ENCODE measurements at regions not wholly inside any gene's neighbourhood (a gene's known extent, or its start where the extent isn't known, plus 50 kb on each side); places are given as distances from the start of the nearest gene placed in this dataset.

DNA sequence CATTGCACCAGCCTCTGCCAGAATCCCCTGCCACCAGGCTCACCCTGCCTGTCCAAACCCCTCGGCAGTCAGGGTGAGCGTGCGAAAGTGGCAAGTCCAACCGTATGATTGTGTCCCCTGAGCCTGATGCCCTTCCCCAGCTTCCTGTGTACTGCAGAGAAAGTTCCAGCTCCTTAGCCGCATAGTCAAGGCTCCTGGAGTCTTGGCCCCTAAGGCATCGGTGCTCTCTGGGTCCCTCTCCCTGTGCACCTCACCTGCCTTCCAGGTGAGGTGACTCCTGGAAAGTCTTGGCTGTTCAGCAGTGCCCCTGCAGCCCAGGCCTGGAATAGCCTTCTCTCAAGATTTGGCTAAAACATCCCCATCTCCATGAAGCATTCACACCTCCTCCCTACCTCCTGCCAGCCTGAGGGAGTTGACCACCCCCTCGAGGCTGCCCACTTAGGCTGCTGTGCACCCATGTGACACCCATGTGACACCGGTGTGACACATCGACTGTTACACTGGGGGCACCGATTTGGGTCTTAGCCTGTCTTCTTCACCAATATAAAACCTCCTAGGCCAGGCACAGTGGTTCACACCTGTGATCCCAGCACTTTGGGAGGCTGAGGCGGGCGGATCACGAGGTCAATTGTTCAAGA, 56.1 kb upstream of the ELN start:
- Histone ChIP-seq H3K4me1 (ENCODE audit: insufficient read depth, low read length) (no peaks in the 10 kb centered on the region), H3K27ac (ENCODE audit: low read depth, low read length) (no peak overlapping the region), H3K79me2 (ENCODE audit: insufficient read depth, low read length) (no peaks in the 10 kb centered on the region), H3K27me3 (ENCODE audit: insufficient read depth, low read length) (peaks cover 2% of the 10 kb centered on the region), H3K36me3 (ENCODE audit: insufficient read depth, low read length) (no peaks in the 10 kb centered on the region), H2AFZ (ENCODE audit: low read depth, low read length) (no peak overlapping the region), H3K9ac (ENCODE audit: low read length) (no peak overlapping the region), H3K9me3 (ENCODE audit: insufficient read depth, low read depth, low read length) (no peaks in the 10 kb centered on the region), H3K4me3 (ENCODE audit: insufficient read depth, low read depth, low read length) (no peak overlapping the region), H3K4me2 (ENCODE audit: low read length) (no peak overlapping the region), H4K20me1 (ENCODE audit: insufficient read depth, low read length) (no peaks in the 10 kb centered on the region)
- Mint-ChIP-seq H3K36me3 (ENCODE audit: low read depth, unreplicated experiment) (no peaks in the 10 kb centered on the region), H3K4me3 (ENCODE audit: unreplicated experiment) (no peak overlapping the region), H3K27ac (ENCODE audit: unreplicated experiment) (peak overlapping the region; percentile 47), H3K4me1 (ENCODE audit: low read depth, unreplicated experiment) (no peaks in the 10 kb centered on the region), H3K27me3 (ENCODE audit: low read depth, unreplicated experiment) (peaks cover 31% of the 10 kb centered on the region), H3K9me3 (ENCODE audit: unreplicated experiment) (no peaks in the 10 kb centered on the region)
- TF ChIP-seq, protein P1, sequence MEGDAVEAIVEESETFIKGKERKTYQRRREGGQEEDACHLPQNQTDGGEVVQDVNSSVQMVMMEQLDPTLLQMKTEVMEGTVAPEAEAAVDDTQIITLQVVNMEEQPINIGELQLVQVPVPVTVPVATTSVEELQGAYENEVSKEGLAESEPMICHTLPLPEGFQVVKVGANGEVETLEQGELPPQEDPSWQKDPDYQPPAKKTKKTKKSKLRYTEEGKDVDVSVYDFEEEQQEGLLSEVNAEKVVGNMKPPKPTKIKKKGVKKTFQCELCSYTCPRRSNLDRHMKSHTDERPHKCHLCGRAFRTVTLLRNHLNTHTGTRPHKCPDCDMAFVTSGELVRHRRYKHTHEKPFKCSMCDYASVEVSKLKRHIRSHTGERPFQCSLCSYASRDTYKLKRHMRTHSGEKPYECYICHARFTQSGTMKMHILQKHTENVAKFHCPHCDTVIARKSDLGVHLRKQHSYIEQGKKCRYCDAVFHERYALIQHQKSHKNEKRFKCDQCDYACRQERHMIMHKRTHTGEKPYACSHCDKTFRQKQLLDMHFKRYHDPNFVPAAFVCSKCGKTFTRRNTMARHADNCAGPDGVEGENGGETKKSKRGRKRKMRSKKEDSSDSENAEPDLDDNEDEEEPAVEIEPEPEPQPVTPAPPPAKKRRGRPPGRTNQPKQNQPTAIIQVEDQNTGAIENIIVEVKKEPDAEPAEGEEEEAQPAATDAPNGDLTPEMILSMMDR (IDR thresholded peaks at IDR 0.05; ENCODE audit: insufficient read depth, low read depth, low read length), result no peak
- no peak for TF ChIP-seq EZH2 (IDR thresholded peaks at IDR 0.05; ENCODE audit: insufficient read depth, low read length)
- FAIRE-seq, result no peak
- no peak for DNase-seq (ENCODE audit: low read depth)

DNA sequence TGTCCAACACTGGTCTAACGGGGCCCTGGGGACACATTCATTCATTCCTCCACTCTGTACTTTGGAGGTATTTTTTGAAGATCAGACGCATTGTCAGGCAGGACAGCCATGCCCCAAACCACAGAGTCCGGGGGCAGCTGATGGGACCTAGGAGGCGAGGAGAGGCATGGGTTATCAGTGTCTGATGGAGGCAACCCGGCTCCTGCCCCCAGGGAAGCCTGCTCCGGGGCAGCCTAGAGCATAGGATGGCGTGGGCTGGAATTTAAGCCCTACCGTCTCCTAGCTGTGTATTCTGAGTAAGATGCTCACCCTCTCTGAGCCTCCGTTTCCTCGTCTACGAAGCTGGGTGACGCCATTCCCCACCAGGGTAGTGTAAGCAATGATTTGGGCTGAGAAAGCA, 55.4 kb upstream of the ELN start:
- FAIRE-seq, result no peak
- Histone ChIP-seq H3K9ac (ENCODE audit: low read length) (no peak overlapping the region), H3K4me1 (ENCODE audit: insufficient read depth, low read length) (no peaks in the 10 kb centered on the region), H3K4me3 (ENCODE audit: insufficient read depth, low read depth, low read length) (no peak overlapping the region), H2AFZ (ENCODE audit: low read depth, low read length) (no peak overlapping the region), H3K27me3 (ENCODE audit: insufficient read depth, low read length) (peaks cover 2% of the 10 kb centered on the region), H4K20me1 (ENCODE audit: insufficient read depth, low read length) (no peaks in the 10 kb centered on the region), H3K79me2 (ENCODE audit: insufficient read depth, low read length) (no peaks in the 10 kb centered on the region), H3K4me2 (ENCODE audit: low read length) (no peak overlapping the region), H3K36me3 (ENCODE audit: insufficient read depth, low read length) (no peaks in the 10 kb centered on the region), H3K9me3 (ENCODE audit: insufficient read depth, low read depth, low read length) (no peaks in the 10 kb centered on the region), H3K27ac (ENCODE audit: low read depth, low read length) (no peak overlapping the region)
- H3K36me3 Mint-ChIP-seq (ENCODE audit: low read depth, unreplicated experiment), result no peaks in the 10 kb centered on the region
- TF ChIP-seq EZH2 (IDR thresholded peaks at IDR 0.05; ENCODE audit: insufficient read depth, low read length), result no peak
- TF ChIP-seq, protein P1 (IDR thresholded peaks at IDR 0.05; ENCODE audit: insufficient read depth, low read depth, low read length), result no peak
- no peaks in the 10 kb centered on the region for H3K4me1 Mint-ChIP-seq (ENCODE audit: low read depth, unreplicated experiment)
- no peaks in the 10 kb centered on the region for H3K9me3 Mint-ChIP-seq (ENCODE audit: unreplicated experiment)
- H3K27me3 Mint-ChIP-seq (ENCODE audit: low read depth, unreplicated experiment), result peaks cover 31% of the 10 kb centered on the region
- no peak for DNase-seq (ENCODE audit: low read depth)
- no peak overlapping the region for H3K27ac Mint-ChIP-seq (ENCODE audit: unreplicated experiment)
- no peak overlapping the region for H3K4me3 Mint-ChIP-seq (ENCODE audit: unreplicated experiment)

GRCh38 chr7:73973091-73973490, 54.9 kb upstream of the ELN start:
- DNase-seq (ENCODE audit: low read depth), result no peak

More at GRCh38 chr7:73973091-73973490, 54.9 kb upstream of the ELN start:
- FAIRE-seq, result no peak
- Histone ChIP-seq H3K79me2 (ENCODE audit: insufficient read depth, low read length) (no peaks in the 10 kb centered on the region), H3K9ac (ENCODE audit: low read length) (no peak overlapping the region), H3K27ac (ENCODE audit: low read depth, low read length) (no peak overlapping the region), H3K4me2 (ENCODE audit: low read length) (no peak overlapping the region), H3K27me3 (ENCODE audit: insufficient read depth, low read length) (peaks cover 2% of the 10 kb centered on the region), H3K4me1 (ENCODE audit: insufficient read depth, low read length) (no peaks in the 10 kb centered on the region), H2AFZ (ENCODE audit: low read depth, low read length) (no peak overlapping the region), H3K4me3 (ENCODE audit: insufficient read depth, low read depth, low read length) (no peak overlapping the region), H3K36me3 (ENCODE audit: insufficient read depth, low read length) (no peaks in the 10 kb centered on the region), H3K9me3 (ENCODE audit: insufficient read depth, low read depth, low read length) (no peaks in the 10 kb centered on the region), H4K20me1 (ENCODE audit: insufficient read depth, low read length) (no peaks in the 10 kb centered on the region)
- no peaks in the 10 kb centered on the region for H3K36me3 Mint-ChIP-seq (ENCODE audit: low read depth, unreplicated experiment)
- TF ChIP-seq, protein P1 (IDR thresholded peaks at IDR 0.05; ENCODE audit: insufficient read depth, low read depth, low read length), result no peak
- TF ChIP-seq EZH2 (IDR thresholded peaks at IDR 0.05; ENCODE audit: insufficient read depth, low read length), result no peak
- no peaks in the 10 kb centered on the region for H3K4me1 Mint-ChIP-seq (ENCODE audit: low read depth, unreplicated experiment)
- H3K27me3 Mint-ChIP-seq (ENCODE audit: low read depth, unreplicated experiment), result peaks cover 36% of the 10 kb centered on the region
- no peaks in the 10 kb centered on the region for H3K9me3 Mint-ChIP-seq (ENCODE audit: unreplicated experiment)
- H3K4me3 Mint-ChIP-seq (ENCODE audit: unreplicated experiment), result no peak overlapping the region
- H3K27ac Mint-ChIP-seq (ENCODE audit: unreplicated experiment), result no peak overlapping the region
